SK-N-SH treated with all-trans-retinoic acid at 6 μM for 48 hours (cell line): ENCODE measurements at regions not wholly inside any gene's neighbourhood (a gene's known extent, or its start where the extent isn't known, plus 50 kb on each side); places are given as distances from the start of the nearest gene placed in this dataset.

Source experiments
- ATAC-seq: fragments of 200-7000 bp; cut with Tn5 transposase; 3 replicates; pipeline ENCODE4 v1.9.1; 2020; ENCODE audit warnings: mild to moderate bottlenecking, moderate library complexity
- ARNTL ChIP-seq: fragments of 450-650 bp; formaldehyde crosslinking; IDR thresholded peaks from 2 replicates; pipeline ENCODE4 v1.5.0; 2020; ENCODE audit warnings: low read depth, mild to moderate bottlenecking, moderate library complexity, borderline replicate concordance
- BACH2 ChIP-seq: fragments of 250-450 bp; sonication (Bioruptor Pico); IDR thresholded peaks from 2 replicates; pipeline ENCODE4 v1.9.0; 2021; ENCODE audit warnings: mild to moderate bottlenecking, borderline replicate concordance
- CSDC2 ChIP-seq: fragments of 250-450 bp; sonication (Bioruptor Pico); IDR thresholded peaks from 2 replicates; pipeline ENCODE4 v1.5.0; 2020; ENCODE audit warnings: mild to moderate bottlenecking, moderate library complexity
- CSRNP3 ChIP-seq: fragments of 250-450 bp; sonication (Bioruptor Pico); IDR thresholded peaks from 2 replicates; pipeline ENCODE4 v1.5.1; 2021; ENCODE audit warnings: mild to moderate bottlenecking, moderate library complexity
- ESRRG ChIP-seq: fragments of 250-450 bp; sonication (Bioruptor Pico); IDR thresholded peaks from 2 replicates; pipeline ENCODE4 v1.6.1; 2021; ENCODE audit warnings: mild to moderate bottlenecking
- GLIS3 ChIP-seq: fragments of 250-450 bp; sonication (Bioruptor Pico); IDR thresholded peaks from 2 replicates; pipeline ENCODE4 v1.5.0; 2020; ENCODE audit warnings: mild to moderate bottlenecking, moderate library complexity
- ISL1 ChIP-seq: fragments of 250-450 bp; sonication (Bioruptor Pico); IDR thresholded peaks from 2 replicates; pipeline ENCODE4 v2.1.2; 2022; ENCODE audit warnings: mild to moderate bottlenecking, moderate library complexity
- OSR1 ChIP-seq: fragments of 250-450 bp; sonication (Bioruptor Pico); IDR thresholded peaks from 2 replicates; pipeline ENCODE4 v1.8.0; 2022; ENCODE audit warnings: moderate library complexity, mild to moderate bottlenecking, inconsistent platforms
- PATZ1 ChIP-seq: fragments of 250-450 bp; sonication (Bioruptor Pico); IDR thresholded peaks from 2 replicates; pipeline ENCODE4 v1.8.0; 2020; ENCODE audit warnings: mild to moderate bottlenecking, moderate library complexity, borderline replicate concordance
- POU6F1 ChIP-seq: fragments of 250-450 bp; sonication (Bioruptor Pico); IDR thresholded peaks from 2 replicates; pipeline ENCODE4 v1.8.0; 2021; ENCODE audit warnings: low read depth, mild to moderate bottlenecking, moderate library complexity, borderline replicate concordance
- SNAI2 ChIP-seq: fragments of 250-450 bp; sonication (Bioruptor Pico); IDR thresholded peaks from 2 replicates; pipeline ENCODE4 v1.5.0; 2020; ENCODE audit warnings: mild to moderate bottlenecking, moderate library complexity
- TCF4 ChIP-seq: fragments of 250-450 bp; sonication (Bioruptor Pico); IDR thresholded peaks from 2 replicates; pipeline ENCODE4 v1.8.0; 2021; ENCODE audit warnings: mild to moderate bottlenecking, moderate library complexity, borderline replicate concordance
- TOX ChIP-seq: fragments of 250-450 bp; sonication (Bioruptor Pico); IDR thresholded peaks from 2 replicates; pipeline ENCODE4 v1.8.0; 2021; ENCODE audit warnings: mild to moderate bottlenecking, moderate library complexity, borderline replicate concordance
- TSHZ2 ChIP-seq: fragments of 250-450 bp; sonication (Bioruptor Pico); IDR thresholded peaks from 2 replicates; pipeline ENCODE4 v1.5.0; 2020; ENCODE audit warnings: mild to moderate bottlenecking, moderate library complexity
- ZC3H10 ChIP-seq: fragments of 250-450 bp; sonication (Bioruptor Pico); IDR thresholded peaks from 2 replicates; pipeline ENCODE4 v1.5.1; 2021; ENCODE audit warnings: mild to moderate bottlenecking, moderate library complexity
- ZFP3 ChIP-seq: fragments of 250-450 bp; sonication (Bioruptor Pico); IDR thresholded peaks from 2 replicates; pipeline ENCODE4 v1.5.0; 2020; ENCODE audit warnings: mild to moderate bottlenecking, moderate library complexity
- ZFP30 ChIP-seq: fragments of 450-650 bp; formaldehyde crosslinking; IDR thresholded peaks from 2 replicates; pipeline ENCODE4 v1.5.0; 2022; ENCODE audit warnings: mild to moderate bottlenecking, moderate library complexity
- ZNF565 ChIP-seq: fragments of 450-650 bp; formaldehyde crosslinking; conservative IDR thresholded peaks from 2 replicates; pipeline ENCODE4 v1.5.0; 2020; ENCODE audit warnings: low read depth, mild to moderate bottlenecking, moderate library complexity
- ZNF70 ChIP-seq: fragments of 450-650 bp; formaldehyde crosslinking; IDR thresholded peaks from 2 replicates; pipeline ENCODE4 v1.5.0; 2020; ENCODE audit warnings: mild to moderate bottlenecking, moderate library complexity
- ZNF8 ChIP-seq: fragments of 450-650 bp; formaldehyde crosslinking; IDR thresholded peaks from 2 replicates; pipeline ENCODE4 v1.5.0; 2020; ENCODE audit warnings: mild to moderate bottlenecking, moderate library complexity

- TF ChIP-seq PATZ1 (no peak), CSRNP3 (CRISPR knock-in tag) (no peak), ZNF8 (CRISPR knock-in tag) (no peak), ESRRG (no peak), GLIS3 (CRISPR knock-in tag) (no peak), TCF4 (CRISPR knock-in tag) (no peak), ZFP30 (no peak)
Observed at GRCh38 chr14:30214461-30215090, 286.9 kb upstream of the PRKD1 start (continued).

GRCh38 chr14:30218907-30219306 is 291.3 kb upstream of the PRKD1 start:
- TF ChIP-seq ZNF8 (CRISPR knock-in tag), result no peak
- TF ChIP-seq OSR1 (CRISPR knock-in tag), result no peak
- no peak for TF ChIP-seq TOX
- no peak for TF ChIP-seq ZFP3 (CRISPR knock-in tag)
- TF ChIP-seq ARNTL (CRISPR knock-in tag), result no peak
- TF ChIP-seq BACH2 (CRISPR knock-in tag), result no peak
- TF ChIP-seq POU6F1 (CRISPR knock-in tag), result no peak
- TF ChIP-seq ZC3H10 (CRISPR knock-in tag), result no peak
- TF ChIP-seq CSRNP3 (CRISPR knock-in tag), result no peak
- no peak for TF ChIP-seq GLIS3 (CRISPR knock-in tag)
- no peak for TF ChIP-seq ZNF70 (CRISPR knock-in tag)
- no peak for ATAC-seq

- no peak for ATAC-seq
- TF ChIP-seq ISL1 (CRISPR knock-in tag), result no peak
- TF ChIP-seq GLIS3 (CRISPR knock-in tag), result no peak
Observed at GRCh38 chr14:30221546-30221945, 293.9 kb upstream of the PRKD1 start.

GRCh38 chr14:30223385-30223785 is 295.7 kb upstream of the PRKD1 start:
- TF ChIP-seq ZNF8 (CRISPR knock-in tag), result no peak
- no peak for TF ChIP-seq POU6F1 (CRISPR knock-in tag)
- TF ChIP-seq SNAI2 (CRISPR knock-in tag), result no peak
- no peak for TF ChIP-seq ZC3H10 (CRISPR knock-in tag)
- no peak for TF ChIP-seq BACH2 (CRISPR knock-in tag)
- TF ChIP-seq ZNF70 (CRISPR knock-in tag), result no peak
- TF ChIP-seq ESRRG, result no peak
- no peak for TF ChIP-seq CSDC2 (CRISPR knock-in tag)
- no peak for TF ChIP-seq TOX
- TF ChIP-seq TCF4 (CRISPR knock-in tag), result no peak
- no peak for TF ChIP-seq ARNTL (CRISPR knock-in tag)
- TF ChIP-seq TSHZ2 (CRISPR knock-in tag), result no peak
- no peak for TF ChIP-seq ZNF565 (CRISPR knock-in tag)
- no peak for TF ChIP-seq PATZ1
- no peak for TF ChIP-seq OSR1 (CRISPR knock-in tag)
- no peak for TF ChIP-seq ISL1 (CRISPR knock-in tag)
- ATAC-seq, result peak; percentile 89
